NCI-H2196 (cell line): ENCODE measurements at regions not wholly inside any gene's neighbourhood (a gene's known extent, or its start where the extent isn't known, plus 50 kb on each side); places are given as distances from the start of the nearest gene placed in this dataset.

ENCODE experiments used
- DNase-seq: peaks from one replicate; lab custom pipeline; 2025; ENCODE audit not compliant: unreplicated experiment; lab: John Stamatoyannopoulos, UW

DNA sequence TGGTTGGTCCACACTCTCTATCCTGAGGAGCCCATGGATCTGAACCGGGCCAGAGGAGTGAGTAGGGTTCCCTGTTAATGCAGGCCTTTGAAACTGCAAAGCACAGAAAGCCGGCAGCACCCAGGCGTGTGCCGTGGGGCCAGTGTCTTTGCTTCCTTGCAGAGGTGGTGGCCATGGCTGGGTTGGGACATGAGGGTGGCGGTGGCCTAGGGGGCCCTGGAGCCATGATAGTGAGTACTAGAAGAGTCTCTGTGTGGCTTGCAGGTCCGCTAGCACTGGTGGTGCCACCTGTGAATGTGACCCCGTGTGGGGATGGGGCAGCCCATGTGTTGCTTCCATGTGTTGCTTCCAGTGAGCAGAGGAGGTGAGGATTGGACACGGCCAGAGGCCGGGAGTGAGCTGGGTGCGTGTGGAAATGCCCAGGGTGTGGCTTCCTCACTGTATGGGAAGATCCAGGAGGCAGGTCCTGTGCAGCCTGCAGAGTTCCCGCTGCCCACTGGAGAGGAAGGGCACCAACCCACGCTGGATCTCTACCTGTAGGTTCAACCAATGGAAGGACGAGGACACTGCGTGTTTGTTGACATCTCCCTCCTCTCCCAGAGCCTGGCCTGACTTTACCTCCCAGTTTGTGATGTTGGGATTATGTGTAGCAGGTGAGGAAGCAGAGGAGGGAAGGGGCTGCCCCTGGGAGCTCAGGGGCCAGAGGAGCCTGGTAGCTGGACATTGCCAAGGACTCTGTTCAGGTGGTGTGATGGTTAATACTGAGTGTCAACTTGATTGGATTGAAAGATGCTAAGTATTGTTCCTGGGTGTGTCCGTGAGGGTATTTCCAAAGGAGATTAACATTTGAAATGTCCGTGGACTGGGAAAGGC lies 796.6 kb downstream of the TBC1D22A start:
- no peak for DNase-seq

DNA sequence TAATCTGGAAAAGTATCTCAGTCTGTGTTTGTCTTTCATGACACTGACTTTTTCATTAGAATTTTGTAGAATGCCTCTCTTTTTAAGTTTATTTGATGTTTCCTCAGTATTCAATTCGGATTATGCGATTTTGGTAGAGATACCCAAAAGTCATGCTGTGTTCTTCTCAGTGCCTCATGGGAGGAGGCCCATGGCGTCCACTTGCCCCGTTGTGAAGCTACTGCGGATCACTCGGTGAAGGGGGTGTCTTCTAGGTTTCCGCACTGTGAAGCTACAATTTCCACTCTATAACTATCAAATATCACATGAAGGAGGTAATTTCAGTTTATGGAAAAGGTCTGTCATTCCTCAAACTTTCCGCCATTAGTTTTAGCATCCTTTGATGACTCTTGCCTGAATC lies 794.0 kb downstream of the TBC1D22A start:
- DNase-seq = no peak

DNA sequence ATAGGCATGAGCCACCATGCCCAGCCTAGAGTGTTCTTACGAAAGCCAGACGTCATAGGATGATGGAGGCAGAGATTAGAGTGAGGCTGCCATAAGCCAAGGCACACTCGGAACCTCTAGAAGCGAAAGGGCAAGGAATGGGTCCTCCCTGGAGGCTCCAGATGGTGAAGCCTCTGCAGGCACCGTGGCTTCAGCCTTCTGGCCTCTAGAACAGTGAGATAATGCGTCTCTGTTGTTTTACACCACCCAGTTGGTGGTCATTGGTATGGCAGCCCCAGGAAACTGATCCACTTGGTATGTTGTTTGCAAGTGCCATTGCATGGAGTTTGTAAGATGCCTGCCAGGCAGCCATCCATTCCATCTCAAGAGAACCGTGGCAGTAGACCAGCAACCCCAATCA lies 791.0 kb downstream of the TBC1D22A start:
- no peak for DNase-seq

DNA sequence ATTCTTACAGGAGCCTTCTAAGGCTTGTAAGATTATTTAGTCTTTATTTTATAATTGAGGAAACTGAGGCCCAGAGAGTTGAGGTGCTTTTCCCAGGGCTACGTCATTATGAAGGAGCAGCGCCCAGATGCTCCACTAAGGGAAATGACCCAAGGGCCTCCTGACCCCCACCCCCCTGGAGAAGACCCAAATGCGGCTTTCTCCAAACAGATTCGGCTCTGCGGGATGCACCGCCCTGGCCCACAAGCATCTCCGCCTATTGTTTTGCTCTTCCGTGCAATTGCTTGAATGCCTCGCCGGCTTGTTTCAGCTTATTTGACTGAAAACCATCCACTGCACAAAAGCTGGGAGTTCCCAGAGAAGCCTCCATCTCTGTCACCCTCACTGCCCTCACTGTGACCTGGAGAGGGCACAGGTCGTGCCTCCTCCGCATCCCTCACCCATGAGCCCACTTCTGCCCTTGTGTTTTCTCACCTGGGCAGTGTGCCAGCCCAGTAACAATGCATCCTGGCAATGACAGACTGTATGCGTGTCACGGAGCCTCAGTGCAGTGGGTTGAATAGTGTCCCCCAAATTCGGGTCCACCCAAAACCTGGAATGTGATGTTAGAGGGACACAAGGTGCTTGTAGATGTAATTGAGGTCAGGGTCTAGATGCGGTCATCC lies 790.2 kb downstream of the TBC1D22A start:
- DNase-seq = no peak

DNA sequence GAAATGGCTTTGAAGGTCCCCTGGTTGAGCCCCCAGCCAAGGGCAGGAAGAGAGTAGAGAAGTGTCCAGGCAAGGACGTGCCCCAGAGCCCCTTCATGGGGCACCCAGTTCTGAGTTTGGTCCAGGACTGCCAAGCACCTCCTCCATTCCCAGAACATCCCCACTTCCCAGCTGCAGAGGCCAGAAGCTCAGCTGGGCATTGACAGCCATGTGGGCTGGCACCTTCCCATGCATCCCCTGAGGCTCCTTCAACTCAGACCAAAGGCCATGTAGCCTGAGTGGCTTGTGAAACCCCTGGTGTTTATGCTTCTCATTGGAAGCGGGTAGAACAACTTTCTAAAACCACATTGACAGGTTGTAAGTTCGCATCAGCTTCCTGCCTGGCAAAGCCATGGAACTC lies 789.6 kb downstream of the TBC1D22A start:
- no peak for DNase-seq

DNA sequence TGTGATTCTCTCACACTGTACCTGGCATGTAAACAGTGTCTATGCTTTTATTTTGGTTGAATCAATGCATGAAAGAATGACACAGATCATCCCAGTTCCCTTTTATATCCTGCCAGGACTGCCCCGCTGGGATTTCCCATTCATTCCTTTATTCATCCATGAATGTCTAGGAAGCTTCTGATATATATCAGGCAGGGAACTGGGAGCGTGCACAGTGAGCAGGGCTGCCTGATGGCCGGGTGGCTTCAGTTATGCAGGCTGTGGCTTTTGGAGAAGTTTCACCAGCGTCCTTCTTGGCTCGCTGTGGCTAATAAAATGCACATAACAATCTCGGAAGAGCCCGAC lies 789.0 kb downstream of the TBC1D22A start:
- no peak for DNase-seq

DNA sequence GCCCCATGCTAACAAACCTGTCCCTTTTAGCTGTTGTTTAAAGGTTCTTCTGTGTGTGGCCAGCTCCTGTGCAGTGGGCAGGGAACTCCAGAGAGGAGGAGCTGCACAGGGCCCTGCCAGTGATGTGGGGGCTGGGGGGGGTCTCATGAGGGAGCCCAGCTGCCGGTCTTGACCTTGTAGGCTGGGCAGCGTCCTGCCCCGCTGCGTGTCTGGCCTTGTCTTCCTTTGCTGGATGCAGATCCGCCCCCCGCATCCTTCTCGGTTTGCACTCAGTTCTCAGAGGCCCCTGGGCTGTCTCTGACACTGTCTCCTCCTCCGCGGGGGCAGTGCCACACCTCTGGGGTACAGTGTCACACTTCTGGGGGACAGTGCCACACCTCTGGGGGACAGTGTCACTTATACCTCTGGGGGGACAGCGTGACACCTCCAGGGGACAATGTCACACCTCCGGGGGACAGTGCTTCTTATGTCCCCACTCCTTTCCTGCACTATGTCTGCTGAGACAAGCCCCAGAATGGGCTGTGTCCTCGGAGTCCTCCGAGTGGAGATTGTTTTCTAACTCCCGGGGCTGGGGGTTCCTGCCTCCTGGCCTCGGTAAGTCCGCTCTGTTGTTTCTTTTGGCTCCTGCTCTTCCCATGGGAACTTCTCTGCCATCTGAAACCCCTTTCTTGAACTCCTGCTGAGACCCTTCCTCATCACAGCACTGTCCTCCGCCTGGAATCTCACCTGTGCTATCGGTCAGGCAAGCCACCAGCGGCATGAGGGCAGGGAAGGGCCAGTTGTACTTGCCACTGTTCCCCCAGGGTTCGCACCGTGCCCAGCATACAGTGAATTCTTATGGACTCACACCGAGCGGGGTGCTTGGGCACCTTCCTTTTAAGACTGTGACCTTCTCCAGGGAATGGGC lies 788.3 kb downstream of the TBC1D22A start:
- DNase-seq = no peak

DNA sequence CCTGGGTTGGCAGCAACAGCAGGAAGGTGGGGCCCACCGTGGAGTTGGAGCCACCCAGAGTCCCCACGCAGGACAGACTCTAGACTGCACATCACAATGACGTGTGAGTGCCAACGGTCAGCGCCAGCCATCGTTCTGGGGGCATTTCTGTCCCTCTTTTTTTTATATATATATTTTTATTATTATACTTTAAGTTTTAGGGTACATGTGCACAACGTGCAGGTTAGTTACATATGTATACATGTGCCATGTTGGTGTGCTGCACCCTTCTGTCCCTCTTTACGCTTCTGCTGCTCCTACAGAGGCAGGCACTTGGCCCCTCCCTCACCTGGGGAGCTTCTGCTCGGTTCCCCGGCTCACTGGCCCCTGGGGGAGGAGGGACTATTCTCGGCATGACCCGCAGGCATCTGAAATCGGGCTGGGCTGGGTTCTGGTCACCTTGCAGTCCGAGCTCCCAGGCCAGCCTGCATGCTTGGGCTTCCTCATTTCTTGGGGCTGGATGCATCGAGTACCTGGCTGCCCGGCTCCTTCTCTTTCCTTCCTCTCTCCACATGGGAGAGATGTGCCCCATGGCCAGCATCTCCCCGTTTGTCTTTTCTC lies 787.4 kb downstream of the TBC1D22A start:
- no peak for DNase-seq

DNA sequence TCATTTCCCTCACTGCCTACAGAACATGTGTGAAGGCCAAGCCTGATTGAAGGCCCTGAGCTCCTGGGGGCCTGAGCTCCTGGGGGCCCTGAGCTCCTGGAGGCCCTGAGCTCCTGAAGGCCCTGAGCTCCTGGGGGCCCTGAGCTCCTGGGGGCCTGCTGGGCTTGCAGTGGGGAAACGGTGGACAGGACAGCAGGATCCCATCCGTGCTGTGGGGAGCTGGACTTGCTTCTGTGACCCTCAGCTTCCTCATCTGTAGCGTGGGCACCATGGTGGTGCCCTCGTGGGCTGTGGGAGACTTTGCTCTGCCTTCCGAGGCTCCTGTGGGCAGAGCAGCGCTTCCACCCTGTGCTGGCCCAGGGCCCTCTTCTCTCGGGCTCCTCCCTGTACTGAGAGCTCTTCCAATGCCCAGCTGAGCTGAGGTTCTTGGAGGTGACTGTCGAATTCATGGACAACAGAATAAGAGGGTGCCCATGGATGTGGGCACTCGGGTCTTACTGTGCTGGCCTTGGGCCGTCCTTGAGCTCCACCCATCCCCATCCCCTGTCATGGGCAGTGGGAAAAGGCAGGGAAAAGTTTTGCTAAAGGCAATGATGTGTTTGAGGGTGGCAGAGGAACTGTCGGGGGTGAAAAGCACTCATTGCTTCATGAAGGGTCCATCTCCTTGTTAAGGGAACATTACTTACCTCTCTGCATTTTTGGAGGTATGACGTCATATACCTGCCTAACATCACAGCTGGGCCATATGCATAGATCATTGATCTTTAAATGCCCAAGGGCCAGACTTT lies 786.7 kb downstream of the TBC1D22A start:
- DNase-seq = no peak

DNA sequence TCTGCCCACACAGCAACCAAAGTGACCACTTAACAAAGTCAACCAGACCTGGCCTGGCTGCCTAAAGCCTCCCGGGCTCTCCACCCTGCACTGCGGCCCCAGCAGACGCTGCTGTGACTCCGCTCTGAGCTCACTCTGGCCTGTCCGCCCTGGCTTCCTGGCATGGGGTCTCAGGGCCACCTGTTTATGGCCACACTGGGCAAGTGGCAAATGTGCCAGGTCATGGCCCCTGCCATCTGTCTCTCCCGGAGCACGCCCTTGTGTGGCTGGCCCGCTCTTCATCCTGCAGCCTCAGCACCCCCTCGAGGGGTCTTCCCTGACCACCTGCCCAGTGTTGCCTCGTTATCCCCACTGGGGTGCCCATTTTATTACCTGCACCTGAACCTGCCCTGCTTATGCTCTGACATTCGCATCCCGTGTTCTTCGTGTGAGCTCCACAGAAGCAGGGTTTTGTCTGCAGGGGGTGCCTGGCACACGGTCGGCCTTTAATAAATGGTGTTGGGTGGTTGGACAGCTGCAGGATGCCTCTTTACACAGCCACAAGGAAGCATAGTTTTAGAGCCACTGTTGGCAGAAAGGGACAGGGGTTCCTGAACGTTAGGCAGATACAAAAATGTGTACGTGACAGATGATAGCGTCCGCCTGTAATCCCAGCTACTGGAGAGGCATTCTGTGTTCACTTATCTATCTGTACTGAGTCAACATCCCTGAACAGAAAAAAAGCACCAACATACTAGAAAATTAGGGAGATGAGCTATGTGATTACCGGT lies 785.6 kb downstream of the TBC1D22A start:
- no peak for DNase-seq

DNA sequence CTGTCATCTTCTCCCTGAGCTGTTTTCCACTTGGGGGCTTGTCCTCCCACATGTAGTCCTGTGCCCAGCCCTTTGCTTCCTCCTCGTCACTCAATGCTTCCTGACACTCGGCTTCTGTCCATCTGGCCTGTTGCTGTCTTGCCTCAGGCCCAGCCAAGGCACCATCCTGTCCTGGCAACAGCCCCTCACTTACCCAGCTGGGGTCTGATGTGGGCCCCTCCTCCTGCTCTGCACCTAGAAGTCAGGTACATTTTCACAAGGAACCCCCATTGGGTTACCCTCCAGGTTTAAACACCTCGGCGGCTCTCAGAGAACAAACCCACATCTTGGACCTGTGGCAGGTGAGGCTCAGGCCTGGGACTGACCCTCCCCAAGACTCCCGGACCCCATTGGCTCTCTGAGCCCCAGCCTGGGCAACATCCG lies 784.8 kb downstream of the TBC1D22A start:
- no peak for DNase-seq

DNA sequence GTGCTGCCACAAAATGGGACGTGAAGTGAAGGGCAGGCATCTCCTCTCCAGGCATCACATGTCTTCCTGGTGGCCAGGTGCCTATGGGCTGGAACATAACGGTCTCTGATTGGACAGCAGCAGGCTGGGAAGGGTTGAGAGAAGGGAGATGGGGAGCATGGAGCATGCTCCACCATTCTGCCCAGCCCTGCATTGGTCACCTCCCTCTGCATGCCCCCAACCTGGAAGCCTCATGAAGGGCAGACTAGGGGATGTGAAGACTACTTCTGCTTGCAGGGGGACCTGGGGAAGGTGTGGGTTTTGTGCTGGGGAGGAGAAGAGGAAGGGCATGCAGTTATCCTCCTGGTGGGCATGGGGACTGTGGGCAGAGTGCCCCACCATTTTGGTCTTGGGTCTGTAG lies 782.2 kb downstream of the TBC1D22A start:
- DNase-seq = no peak

DNA sequence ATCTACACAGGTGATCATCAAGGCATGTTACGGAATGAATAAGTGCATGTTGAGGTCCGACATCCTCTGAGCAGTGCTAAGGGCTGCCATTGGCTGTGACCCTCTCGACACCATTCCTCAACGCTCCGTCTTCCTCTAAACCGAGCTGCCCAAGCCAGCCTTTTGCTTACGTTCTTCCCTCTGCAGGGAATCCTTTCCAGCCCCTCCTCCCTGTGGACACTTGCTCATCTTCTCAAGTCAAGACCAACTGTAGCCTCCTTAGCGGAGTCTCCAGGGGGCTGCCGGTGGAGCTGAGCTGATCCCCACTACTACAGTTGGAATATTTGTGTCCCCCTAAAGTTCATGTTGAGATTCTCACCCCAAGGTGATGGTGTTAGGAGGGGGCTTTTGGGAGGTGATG lies 781.0 kb downstream of the TBC1D22A start:
- DNase-seq = no peak

DNA sequence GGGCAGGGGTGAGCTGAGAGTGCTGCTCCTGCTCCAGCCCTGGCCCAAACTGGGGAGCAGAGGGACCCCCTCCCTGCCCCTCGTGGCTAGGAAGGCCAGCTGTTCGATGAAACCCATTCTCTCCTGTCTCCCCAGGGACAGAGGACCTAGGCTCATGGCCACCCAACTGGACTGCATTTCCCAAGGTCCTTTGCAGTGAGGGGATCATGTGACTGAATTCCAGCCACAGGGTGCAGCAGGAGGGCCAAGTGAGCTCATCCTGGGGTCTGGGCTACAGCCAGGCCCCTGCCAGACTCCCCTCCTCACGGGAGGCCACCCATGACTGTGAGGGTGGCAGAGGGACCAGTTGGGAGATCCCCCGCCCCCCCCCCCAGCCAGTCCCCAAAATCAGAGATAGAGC lies 777.6 kb downstream of the TBC1D22A start:
- DNase-seq = no peak

DNA sequence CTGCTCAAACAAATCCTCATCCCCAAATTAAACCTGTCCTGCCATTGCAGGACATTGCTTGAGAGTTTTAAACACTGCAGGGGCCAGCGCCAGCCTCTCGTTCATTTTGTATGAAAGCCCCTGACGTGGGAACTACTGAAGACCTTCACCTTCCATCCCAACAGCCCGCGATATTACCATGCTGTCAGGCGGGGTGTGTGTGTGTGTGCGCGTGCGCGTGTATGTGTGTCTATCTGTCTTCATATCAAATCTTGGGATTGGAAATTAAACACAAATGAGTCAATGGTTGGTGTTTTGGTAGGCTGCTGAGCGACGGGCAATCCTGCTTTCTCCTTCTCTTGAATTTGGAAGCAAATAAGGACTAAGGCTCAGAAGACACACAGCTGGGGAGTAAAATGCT lies 776.9 kb downstream of the TBC1D22A start:
- DNase-seq = no peak

DNA sequence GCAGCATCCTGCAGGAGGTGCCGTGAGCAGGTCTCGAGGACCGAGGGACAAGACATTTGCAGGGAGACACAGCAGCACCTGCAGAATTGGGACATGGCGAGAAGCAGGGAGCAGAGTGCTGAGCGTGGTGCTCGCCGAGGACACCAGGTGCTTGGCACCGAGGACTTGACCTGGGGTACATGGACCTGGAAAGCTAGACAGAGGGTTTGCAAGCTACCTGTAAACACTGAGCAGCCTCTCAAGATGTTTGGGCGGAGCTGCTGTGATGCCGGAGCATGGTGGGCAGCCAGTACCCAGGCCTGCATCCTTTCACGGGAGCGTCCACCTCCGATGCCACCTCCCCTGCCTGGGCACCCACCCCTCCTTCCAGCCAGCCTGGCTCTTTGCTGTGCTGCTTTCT lies 773.2 kb downstream of the TBC1D22A start:
- no peak for DNase-seq

DNA sequence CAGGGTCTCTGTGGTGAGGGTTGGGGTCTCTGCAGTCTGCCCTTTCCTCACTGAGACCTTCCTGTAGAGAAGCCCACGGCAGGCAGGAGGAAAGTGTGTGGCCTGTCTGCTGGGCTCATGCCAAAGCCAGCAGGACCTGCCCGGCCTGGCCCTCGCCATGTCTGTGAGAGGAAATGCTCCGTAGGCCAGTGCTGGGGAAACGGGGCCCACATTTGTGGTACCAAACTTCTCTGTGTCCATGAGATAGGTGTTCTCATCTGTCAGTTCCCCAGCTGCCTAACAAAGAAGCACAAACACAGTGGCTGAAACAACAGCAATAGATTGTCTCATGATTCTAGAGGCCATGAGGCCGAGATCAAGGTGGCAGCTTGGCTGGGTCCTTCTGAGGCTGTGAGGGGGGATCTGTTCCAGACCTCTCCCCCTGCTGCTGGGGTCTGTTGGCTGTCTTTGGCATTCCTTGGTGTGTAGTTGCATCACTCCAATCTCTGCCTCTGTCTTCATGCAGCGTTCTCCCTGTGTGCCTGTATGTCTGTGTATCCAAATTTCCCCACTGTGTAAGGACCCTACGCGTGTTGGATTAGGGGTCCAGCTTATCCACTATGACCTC lies 772.5 kb downstream of the TBC1D22A start:
- DNase-seq = no peak

DNA sequence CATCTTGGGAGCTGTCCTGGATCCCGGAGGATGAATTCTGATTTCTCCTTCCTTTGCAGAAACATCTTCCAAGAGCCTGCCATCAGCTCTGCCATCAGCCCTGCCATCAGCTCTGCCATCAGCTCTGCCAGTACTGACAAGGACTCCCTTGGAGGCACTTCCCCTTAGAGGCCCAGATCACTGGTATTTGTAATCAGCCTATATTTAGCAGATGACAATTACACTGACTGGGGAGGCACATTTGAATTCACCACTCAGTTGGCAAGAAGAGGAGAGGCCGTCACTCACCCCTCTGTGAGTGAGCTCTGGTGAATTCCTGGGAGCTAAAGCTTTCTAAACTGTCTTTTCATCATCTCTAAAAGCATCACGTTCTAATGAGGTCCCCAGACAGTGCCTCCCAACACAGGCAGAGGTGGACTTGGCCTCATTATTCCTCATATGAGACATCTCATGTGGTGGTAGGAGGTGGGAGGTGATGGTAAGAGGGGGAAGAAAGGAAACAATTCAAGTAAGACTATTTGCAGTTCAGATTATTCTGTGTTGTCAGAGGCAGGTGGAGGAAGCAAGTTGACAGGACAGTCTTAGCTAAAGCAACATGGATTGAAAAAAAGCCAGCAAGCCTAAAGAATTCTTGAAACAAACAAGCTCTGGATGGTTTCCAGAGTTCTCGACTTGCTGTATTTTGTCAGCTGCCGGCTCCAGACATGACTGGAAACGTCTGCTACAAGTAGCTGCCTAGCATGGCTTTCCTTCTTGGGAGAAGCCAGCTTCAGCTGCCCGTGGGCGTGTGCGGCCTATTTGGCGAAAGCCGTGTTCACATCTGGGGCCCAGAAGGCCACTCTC lies 771.7 kb downstream of the TBC1D22A start:
- DNase-seq = no peak
